Ramos (cell line): ENCODE measurements at regions not wholly inside any gene's neighbourhood (a gene's known extent, or its start where the extent isn't known, plus 50 kb on each side); places are given as distances from the start of the nearest gene placed in this dataset.
"Not testable (repeated sequence)": the region's sequence is repeated elsewhere in the genome, so short reads cannot be mapped to it uniquely, and the experiment has no call there.

Experiments
- in situ Hi-C: fragments of 300-500 bp; cut with MboI; formaldehyde crosslinking; loops from one replicate; pipeline ENCODE4 v1.14.3; 2022; ENCODE audit warnings: low sequenced_read_pairs; ENCODE audit not compliant: unreplicated experiment

- in situ Hi-C loops: no loop called here
Observed at GRCh38 chr16:86737083-86737482, 158.7 kb downstream of the FOXL1 start.

- in situ Hi-C loops: not testable (repeated sequence)
Observed at GRCh38 chr16:86738322-86738721, 160.0 kb downstream of the FOXL1 start.

DNA sequence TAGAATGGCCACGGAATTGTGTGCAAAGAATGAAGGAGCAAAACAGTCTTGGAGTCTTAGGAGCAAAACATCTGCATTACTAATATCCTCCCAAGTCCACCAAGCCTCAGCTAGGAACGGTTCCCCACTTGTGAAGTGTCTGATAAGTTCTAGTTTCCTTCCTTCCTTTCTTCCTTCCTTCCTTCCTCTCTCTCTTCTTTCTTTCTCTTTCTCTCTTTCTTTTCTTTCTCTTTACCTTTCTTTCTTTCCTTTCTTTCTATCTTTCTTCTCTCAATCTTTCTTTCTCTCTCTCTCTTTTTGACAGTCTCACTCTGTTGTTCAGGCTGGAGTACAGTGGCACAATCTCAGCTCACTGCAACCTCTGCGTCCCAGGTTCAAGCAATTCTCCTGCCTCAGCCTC, 160.8 kb downstream of the FOXL1 start:
- in situ Hi-C loops: no loop called here

DNA sequence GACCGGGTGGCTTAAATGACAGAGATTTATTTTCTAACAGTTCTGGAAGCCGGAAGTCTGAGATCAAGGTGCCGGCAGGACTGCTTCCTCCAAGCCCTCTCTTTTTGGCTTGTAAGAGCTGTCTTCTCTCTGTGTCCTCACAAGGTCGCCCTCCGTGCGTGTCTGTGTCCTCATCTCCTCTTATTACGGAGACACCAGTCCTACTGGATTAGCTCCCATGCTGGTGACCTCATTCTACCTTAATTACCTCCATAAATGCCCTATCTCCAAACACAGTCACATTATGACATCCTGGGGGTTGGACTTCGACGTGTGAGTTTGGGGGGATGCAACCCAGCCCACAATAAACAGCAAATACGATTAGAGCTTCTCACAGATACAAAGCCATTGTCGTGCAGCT, 161.5 kb downstream of the FOXL1 start:
- in situ Hi-C loops: no loop called here

GRCh38 chr16:86740298-86740697, 161.9 kb downstream of the FOXL1 start:
- in situ Hi-C loops: no loop called here

DNA sequence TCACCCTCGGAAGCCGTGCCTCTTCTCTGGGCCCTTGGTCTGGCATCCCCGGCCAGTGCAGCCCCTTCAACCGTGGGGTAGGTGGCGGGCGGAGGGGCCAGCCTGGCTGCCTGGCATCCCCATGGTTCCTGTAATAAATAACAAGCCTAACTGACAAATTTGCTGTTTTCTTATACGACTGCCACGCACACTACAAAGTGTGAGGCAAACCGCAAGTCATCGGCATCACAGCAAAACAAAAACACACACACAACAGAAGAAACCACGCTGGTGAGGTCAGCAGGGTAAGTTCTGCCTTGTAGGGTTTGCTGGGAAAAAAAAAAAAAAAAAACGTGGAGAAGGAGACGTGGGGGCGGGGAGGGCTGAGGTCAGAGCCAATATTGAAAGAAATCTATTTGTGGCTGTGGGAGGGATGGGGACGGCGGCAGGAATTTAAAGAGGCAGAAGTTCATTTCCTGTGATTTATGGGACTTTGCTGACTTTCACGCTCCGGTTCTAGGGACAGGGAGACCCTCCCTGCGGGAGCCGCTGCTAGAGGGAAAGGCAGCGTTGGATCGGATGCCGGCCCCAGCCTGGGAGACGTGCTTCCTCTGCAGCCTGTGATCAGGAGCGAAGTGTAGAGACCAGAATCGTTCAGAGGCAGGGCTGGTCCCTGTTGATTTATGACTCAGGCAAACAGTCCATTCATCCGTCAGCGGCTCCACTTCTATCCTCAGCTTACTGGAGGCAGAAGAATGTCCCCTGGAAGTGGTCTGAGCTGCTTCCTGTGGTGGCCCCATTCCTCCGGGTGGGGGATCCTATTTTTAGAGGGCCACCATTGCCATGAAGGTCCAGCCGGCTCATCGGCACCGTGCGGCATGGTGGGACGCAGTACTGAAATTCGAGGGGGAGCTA, 162.8 kb downstream of the FOXL1 start:
- in situ Hi-C loops: no loop called here

DNA sequence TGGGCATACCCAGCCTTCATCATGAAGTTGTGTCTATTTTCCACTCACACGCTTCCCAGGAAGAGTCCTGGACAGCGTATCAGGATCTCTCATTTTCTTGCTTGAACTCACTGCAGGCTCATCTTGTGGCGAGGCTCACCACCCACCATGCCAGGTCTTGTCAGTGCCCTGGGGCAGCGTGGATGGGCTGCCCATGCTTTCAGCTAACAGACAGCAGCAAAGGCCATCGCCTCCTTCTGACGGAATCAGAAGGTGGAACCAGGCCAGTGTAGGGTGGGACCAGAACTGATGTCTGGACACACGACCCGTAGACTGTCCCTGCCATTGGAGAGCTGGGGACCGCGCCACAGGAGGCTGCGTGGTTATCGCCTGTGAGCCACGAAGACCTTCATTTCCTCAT, 169.4 kb downstream of the FOXL1 start:
- in situ Hi-C loops: no loop called here

- in situ Hi-C loops: no loop called here
Observed at GRCh38 chr16:86748652-86749051, 170.3 kb downstream of the FOXL1 start.

DNA sequence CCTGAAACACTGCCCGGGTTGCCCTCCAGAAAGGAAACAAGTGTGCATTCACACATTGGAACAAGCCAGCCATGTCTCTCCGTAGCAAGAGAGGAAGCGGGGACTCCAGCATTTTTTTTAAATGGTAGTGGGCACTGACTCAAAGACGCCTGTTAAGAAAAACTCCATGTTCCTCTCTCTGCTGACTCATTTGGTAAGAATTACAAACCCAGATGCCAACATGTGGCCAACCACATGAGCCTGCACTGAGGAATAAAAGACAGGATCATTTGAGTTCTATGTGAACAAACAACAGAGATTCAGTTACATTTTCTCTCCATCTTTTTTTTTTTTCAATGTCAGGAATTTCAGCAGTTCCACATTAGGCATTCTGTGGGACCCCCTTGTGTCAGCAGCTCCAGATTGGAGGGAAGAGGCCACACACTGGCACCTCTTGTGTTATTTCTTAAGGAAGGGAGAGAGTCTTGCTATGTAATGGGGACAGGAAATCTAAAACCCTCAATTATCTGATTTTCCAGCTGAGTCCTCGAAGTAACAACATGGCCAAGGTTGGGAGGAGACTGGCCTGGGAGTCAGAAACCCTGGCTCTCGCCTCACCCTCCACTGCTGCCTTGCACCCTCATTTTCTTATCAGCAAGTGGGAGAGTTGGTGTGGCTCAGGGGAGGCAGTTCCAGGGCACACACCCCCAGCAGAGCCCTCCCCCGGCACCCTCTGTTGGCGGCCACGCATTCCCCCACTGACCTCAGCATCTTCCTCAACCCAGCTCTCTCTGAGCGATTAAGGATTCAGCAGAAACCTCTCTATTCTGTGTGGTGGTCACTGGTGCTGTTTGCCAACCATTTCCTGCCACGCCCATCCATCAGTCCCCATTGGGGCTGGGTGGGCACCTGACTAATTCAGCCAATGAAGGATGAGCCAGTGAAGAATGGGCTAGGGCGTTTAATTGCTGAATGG, 173.0 kb downstream of the FOXL1 start:
- in situ Hi-C loops: no loop called here

DNA sequence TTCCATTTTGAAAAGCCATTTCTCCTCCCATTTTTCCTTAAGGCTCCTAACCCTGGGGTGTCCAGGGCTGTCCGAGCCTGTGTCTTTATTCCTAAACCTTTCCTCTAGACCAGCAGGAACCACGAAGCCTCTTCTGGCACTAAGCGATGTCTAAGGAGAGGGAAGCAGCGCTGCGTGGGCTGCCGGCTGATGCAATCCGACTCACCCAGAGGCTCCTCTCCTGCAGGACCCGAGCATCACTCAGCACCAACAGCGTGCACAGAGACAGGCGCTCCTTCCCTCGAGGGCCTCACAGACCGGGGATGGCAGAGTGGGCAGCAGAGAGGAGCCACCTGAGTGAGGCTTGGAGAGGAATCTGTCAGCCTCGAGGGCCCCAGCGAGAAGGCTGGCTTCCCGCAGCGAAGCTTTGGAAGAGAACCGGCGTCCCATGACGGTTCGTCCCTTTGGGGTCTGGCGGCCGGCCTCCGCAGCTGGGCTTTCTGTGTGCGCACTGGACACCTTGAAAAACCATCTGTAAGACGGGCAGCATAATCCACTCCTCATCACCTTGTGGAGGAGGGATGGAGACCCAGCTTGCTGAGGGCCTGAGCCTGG, 174.3 kb downstream of the FOXL1 start:
- in situ Hi-C loops: no loop called here

DNA sequence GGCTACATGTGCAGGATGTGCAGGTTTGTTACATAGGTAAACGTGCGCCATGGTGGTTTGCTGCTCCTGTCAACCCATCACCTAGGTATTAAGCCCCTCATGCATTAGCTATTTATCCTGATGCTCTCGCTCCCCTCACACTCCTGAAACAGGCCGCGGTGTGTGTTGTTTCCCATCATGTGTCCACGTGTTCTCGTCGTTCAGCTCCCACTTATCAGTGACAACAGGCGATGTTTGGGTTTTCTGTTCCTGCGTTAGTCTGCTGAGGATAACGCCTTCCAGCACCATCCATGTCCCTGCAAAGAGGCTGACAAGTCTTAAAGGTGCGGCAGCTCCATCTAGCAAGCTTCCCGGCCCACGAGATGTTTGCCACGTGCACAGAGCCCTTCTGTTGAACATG, 175.1 kb downstream of the FOXL1 start:
- in situ Hi-C loops: no loop called here

- in situ Hi-C loops: no loop called here
Observed at GRCh38 chr16:86755571-86756006, 177.2 kb downstream of the FOXL1 start.

GRCh38 chr16:86756882-86757703, 178.7 kb downstream of the FOXL1 start:
- in situ Hi-C loops: no loop called here

- in situ Hi-C loops: no loop called here
Observed at GRCh38 chr16:86757704-86758040, 179.3 kb downstream of the FOXL1 start.

DNA sequence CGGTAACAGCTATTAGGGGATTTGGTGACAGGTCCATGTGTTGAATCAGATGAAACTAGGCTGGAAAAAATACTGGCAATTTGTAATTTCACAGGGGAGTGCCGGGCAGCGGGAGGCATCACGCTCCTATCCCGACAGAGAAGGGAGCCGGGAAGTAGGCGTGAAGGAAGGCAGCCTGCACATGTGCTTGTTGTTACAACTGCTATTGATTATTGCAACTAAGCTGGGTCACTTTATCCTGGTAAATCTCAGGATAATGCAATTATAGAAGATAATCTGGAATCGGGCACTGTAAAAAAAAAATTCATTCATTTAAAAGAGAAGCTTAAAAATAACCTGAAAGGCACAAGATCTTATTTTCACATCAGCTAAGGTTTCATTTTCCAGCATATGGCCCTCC, 180.6 kb downstream of the FOXL1 start:
- in situ Hi-C loops: no loop called here

DNA sequence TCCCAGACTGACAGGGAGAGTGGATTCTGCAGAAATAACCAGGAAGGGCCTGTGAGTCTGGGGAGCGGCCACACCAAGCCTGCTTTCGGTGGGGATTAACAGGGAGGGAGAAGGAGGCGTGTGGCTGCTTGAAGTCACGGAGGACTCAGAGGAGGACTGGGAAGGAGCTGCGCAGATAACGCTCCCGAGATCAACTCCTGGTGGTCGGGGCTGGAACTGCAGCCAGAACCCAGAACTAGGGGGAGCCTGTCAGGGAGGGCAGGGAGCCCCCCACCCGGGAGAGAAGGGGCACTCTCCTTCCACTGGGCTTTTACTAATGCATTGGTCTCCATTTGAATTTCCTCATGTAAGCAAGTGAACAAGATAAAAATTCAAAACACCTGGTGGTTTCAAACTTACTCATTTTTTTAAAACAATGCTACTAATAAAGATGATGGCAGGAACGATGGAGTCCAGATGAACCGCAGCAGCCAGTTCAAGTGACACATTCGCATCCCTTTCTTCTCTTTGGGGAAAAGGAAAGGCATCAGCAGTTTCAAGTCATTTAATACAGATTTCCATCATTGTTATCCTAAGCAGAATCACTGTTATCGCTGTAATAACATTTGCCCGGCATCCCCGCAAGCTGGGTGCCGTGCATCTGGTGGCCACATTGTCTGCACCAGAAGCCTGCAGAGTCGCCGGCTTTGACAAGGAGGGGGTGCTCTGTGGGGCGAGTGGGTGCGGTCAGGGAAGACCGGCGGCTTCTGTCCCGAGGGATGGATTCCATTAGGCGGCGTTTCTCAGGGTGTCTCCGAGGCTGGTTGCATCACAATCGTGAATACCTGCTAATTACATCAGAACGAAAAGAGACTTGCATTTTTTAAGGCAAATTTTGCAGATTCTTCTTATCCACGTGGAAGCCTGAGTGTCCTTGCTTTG, 183.0 kb downstream of the FOXL1 start:
- in situ Hi-C loops: no loop called here

DNA sequence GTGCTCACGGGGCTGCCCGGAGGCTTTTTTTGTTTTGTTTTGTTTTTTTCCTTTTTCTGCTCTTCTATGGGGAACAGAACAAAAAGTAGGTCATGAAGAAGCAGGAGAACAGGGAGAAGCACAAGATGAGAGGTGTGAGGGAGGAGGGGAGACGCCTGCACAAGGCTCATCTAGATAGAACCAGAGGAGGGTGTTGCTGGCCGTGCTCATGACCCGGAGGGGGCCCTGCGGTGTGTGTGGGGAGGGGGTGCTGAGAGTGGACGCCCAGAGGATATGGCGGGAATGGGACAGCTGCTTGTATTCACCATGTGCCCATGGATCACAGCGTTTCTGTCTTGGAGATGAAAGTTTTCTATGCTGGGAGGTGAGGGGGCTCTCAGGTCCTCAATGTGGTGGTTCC, 183.7 kb downstream of the FOXL1 start:
- in situ Hi-C loops: no loop called here

DNA sequence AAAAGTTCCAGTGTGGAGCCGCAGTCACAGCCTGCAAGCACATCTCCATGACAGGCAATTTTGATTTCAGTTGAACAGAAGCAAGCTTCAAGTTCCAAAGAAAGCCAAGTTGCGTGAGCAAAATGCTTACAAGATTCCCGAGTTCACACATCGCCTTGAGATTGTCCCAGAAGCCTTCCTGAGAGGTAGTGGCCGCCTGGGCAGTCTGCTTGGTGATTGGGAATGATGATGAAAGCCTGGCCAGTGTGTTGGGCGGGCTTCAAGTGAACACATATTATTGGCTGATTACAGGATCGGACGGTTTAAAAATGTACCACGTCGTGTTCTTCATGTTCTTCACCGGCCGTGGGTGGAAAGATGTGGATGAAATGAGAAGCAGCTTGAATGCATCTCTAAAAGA, 185.5 kb downstream of the FOXL1 start:
- in situ Hi-C loops: no loop called here

- in situ Hi-C loops: no loop called here
Observed at GRCh38 chr16:86764551-86764950, 186.2 kb downstream of the FOXL1 start.
